SU-DHL-6 (cell line): ENCODE measurements at regions not wholly inside any gene's neighbourhood (a gene's known extent, or its start where the extent isn't known, plus 50 kb on each side); places are given as distances from the start of the nearest gene placed in this dataset.

ENCODE experiments used
- H2AFZ ChIP-seq: fragments of 200-600 bp; sonication (generic); 2 replicates; pipeline ENCODE4 v1.6.1; 2014; ENCODE audit warnings: low read depth, mild to moderate bottlenecking, moderate library complexity, mixed read lengths, antibody characterized with exemption, low read length; ENCODE audit not compliant: severe bottlenecking
- H3F3A ChIP-seq: fragments of 200-600 bp; shearing (Covaris generic); 2 replicates; pipeline ENCODE4 v1.6.0; 2016; ENCODE audit warnings: antibody characterized with exemption, mild to moderate bottlenecking; ENCODE audit not compliant: insufficient read depth
- H3K27ac ChIP-seq: fragments of 200-600 bp; sonication (generic); 2 replicates; pipeline ENCODE4 v1.5.1; 2016; ENCODE audit warnings: low read depth, mild to moderate bottlenecking, low read length, moderate library complexity, mixed read lengths
- H3K27me3 ChIP-seq: fragments of 200-600 bp; sonication (generic), shearing (Covaris generic); 2 replicates; pipeline ENCODE4 v1.6.0; 2014; ENCODE audit warnings: mild to moderate bottlenecking, low read length
- H3K36me3 ChIP-seq: fragments of 200-600 bp; sonication (generic); 2 replicates; pipeline ENCODE4 v1.6.1; 2014; ENCODE audit warnings: mild to moderate bottlenecking, low read length, mixed read lengths
- H3K4me2 ChIP-seq: fragments of 300-600, 200-600 bp; shearing (Covaris generic), sonication (generic); 2 replicates; pipeline ENCODE4 v1.6.0; 2014; ENCODE audit warnings: low read length, low read depth, mild to moderate bottlenecking; ENCODE audit not compliant: poor library complexity, severe bottlenecking
- H3K4me3 ChIP-seq: fragments of 200-600 bp; sonication (generic); 2 replicates; pipeline ENCODE4 v1.5.1; 2014; ENCODE audit warnings: antibody characterized with exemption, low read length, mild to moderate bottlenecking, mixed read lengths; ENCODE audit not compliant: insufficient read depth, poor library complexity, severe bottlenecking
- H3K79me2 ChIP-seq: fragments of 200-600 bp; sonication (generic); 2 replicates; pipeline ENCODE4 v1.6.1; 2014; ENCODE audit warnings: mild to moderate bottlenecking, low read length, moderate library complexity; ENCODE audit not compliant: insufficient read depth
- H3K9ac ChIP-seq: fragments of 200-600 bp; sonication (generic); 2 replicates; pipeline ENCODE4 v1.7.0; 2014; ENCODE audit warnings: mild to moderate bottlenecking, low read length
- H3K9me2 ChIP-seq: fragments of 200-600 bp; sonication (generic); replicated peaks from 2 replicates; pipeline ENCODE4 v1.6.1; 2014; ENCODE audit warnings: low read length; ENCODE audit not compliant: insufficient read depth
- H3K9me3 ChIP-seq: fragments of 200-600 bp; sonication (generic); 2 replicates; pipeline ENCODE4 v1.6.1; 2014; ENCODE audit warnings: low read length, mixed read lengths; ENCODE audit not compliant: insufficient read depth
- H4K20me1 ChIP-seq: fragments of 200-600 bp; sonication (generic); 2 replicates; pipeline ENCODE4 v1.6.1; 2014; ENCODE audit warnings: low read depth, mild to moderate bottlenecking, antibody characterized with exemption, low read length, moderate library complexity, mixed read lengths
- CTCF ChIP-seq: fragments of 200-600 bp; sonication (generic); IDR thresholded peaks from one replicate; pipeline ENCODE4 v1.5.1; 2017; ENCODE audit warnings: antibody characterized with exemption, mild to moderate bottlenecking, low read length, moderate library complexity; ENCODE audit not compliant: insufficient read depth, poor library complexity, severe bottlenecking
- EZH2phosphoT487 ChIP-seq: fragments of 200-600 bp; sonication (generic), shearing (Covaris generic); conservative IDR thresholded peaks from 2 replicates; pipeline ENCODE4 v1.6.1; 2018; ENCODE audit warnings: mild to moderate bottlenecking, antibody characterized with exemption, low read length, moderate library complexity, mixed read lengths

- no peak for TF ChIP-seq CTCF
- TF ChIP-seq EZH2phosphoT487, result no peak
- no peaks in the 10 kb centered on the region for H3K36me3 ChIP-seq
- H3K27me3 ChIP-seq, result no peaks in the 10 kb centered on the region
- no peaks in the 10 kb centered on the region for H4K20me1 ChIP-seq
- no peaks in the 10 kb centered on the region for H3K9me3 ChIP-seq
- no peak overlapping the region for H3K9ac ChIP-seq
- no peak overlapping the region for H3K4me3 ChIP-seq
- no peak overlapping the region for H3K4me2 ChIP-seq
- H3K9me2 ChIP-seq, result no peaks in the 10 kb centered on the region
- no peaks in the 10 kb centered on the region for H3K79me2 ChIP-seq
- no peak overlapping the region for H3K27ac ChIP-seq
- H3F3A ChIP-seq, result no peaks in the 10 kb centered on the region
- H2AFZ ChIP-seq, result no peak overlapping the region
Measured at GRCh38 chr10:128985036-128985435, 482.0 kb upstream of the MGMT start.

- Histone ChIP-seq H3K9me2 (no peaks in the 10 kb centered on the region), H3F3A (no peaks in the 10 kb centered on the region), H3K27ac (no peak overlapping the region), H3K9ac (no peak overlapping the region), H3K4me3 (no peak overlapping the region), H3K36me3 (no peaks in the 10 kb centered on the region), H3K79me2 (no peaks in the 10 kb centered on the region), H3K9me3 (no peaks in the 10 kb centered on the region), H3K4me2 (no peak overlapping the region), H3K27me3 (no peaks in the 10 kb centered on the region), H4K20me1 (no peaks in the 10 kb centered on the region), H2AFZ (no peak overlapping the region)
- TF ChIP-seq CTCF (no peak), EZH2phosphoT487 (no peak)
Measured at GRCh38 chr10:128990986-128991385, 476.1 kb upstream of the MGMT start.

GRCh38 chr10:128992770-128993169, 474.3 kb upstream of the MGMT start:
- Histone ChIP-seq H3K27ac (no peak overlapping the region), H2AFZ (no peak overlapping the region), H3K27me3 (no peaks in the 10 kb centered on the region), H3K9me3 (no peaks in the 10 kb centered on the region), H3K79me2 (no peaks in the 10 kb centered on the region), H3F3A (no peaks in the 10 kb centered on the region), H3K4me2 (no peak overlapping the region), H3K36me3 (no peaks in the 10 kb centered on the region), H3K9me2 (no peaks in the 10 kb centered on the region), H3K9ac (no peak overlapping the region), H3K4me3 (no peak overlapping the region), H4K20me1 (no peaks in the 10 kb centered on the region)
- no peak for TF ChIP-seq CTCF
- no peak for TF ChIP-seq EZH2phosphoT487
